SK-N-MC (cell line): ENCODE measurements at regions not wholly inside any gene's neighbourhood (a gene's known extent, or its start where the extent isn't known, plus 50 kb on each side); places are given as distances from the start of the nearest gene placed in this dataset.

ENCODE experiments used
- DNase-seq: peaks from one replicate; pipeline ENCODE4 v3.0.0-alpha.2; 2011; ENCODE audit warnings: low read depth, low spot score
- H3K27ac ChIP-seq: fragments of 200-600 bp; sonication (generic); 2 replicates; pipeline ENCODE4 v1.5.1; 2016; ENCODE audit warnings: mixed run types
- H3K36me3 ChIP-seq: fragments of 200-600 bp; sonication (generic); 2 replicates; pipeline ENCODE4 v1.6.1; 2017; ENCODE audit warnings: antibody characterized with exemption, low read length, mixed read lengths; ENCODE audit not compliant: insufficient read depth
- H3K4me3 ChIP-seq: fragments of 200-600 bp; sonication (generic); 2 replicates; pipeline ENCODE4 v1.5.1; 2016
- H3K9ac ChIP-seq: fragments of 200-600 bp; sonication (generic); 2 replicates; pipeline ENCODE4 v1.8.0; 2017; ENCODE audit warnings: mixed run types, mixed read lengths; ENCODE audit not compliant: insufficient read length
- H3K9me3 ChIP-seq: fragments of 200-600 bp; sonication (generic); 2 replicates; pipeline ENCODE4 v1.6.1; 2017; ENCODE audit warnings: low read depth, mild to moderate bottlenecking, antibody characterized with exemption, low read length, moderate library complexity, mixed read lengths
- EZH2 ChIP-seq: fragments of 200-600 bp; sonication (generic); IDR thresholded peaks from one replicate; pipeline ENCODE4 v1.6.1; 2017; ENCODE audit warnings: antibody characterized with exemption
- FOXP2 ChIP-seq: optimal IDR thresholded peaks from 2 replicates; pipeline ENCODE3; 2011; ENCODE audit warnings: mild to moderate bottlenecking, moderate library complexity; ENCODE audit not compliant: insufficient read depth; ENCODE audit errors: extremely low read length, control extremely low read depth
- POLR2AphosphoS5 ChIP-seq: IDR thresholded peaks from 2 replicates; pipeline ENCODE4 v1.6.1; 2012; ENCODE audit warnings: mild to moderate bottlenecking, low read depth, low read length, borderline replicate concordance

GRCh38 chr4:54558889-54559677 is 98.7 kb upstream of the KIT start:
- Histone ChIP-seq H3K36me3 (no peaks in the 10 kb centered on the region), H3K27ac (no peak overlapping the region), H3K4me3 (no peak overlapping the region), H3K9me3 (no peaks in the 10 kb centered on the region), H3K9ac (no peak overlapping the region)
- TF ChIP-seq POLR2AphosphoS5 (no peak), FOXP2 (no peak), EZH2 (no peak)
- no peak for DNase-seq

GRCh38 chr4:54560513-54560912 is 97.2 kb upstream of the KIT start:
- Histone ChIP-seq H3K4me3 (no peak overlapping the region), H3K9me3 (no peaks in the 10 kb centered on the region), H3K36me3 (no peaks in the 10 kb centered on the region), H3K27ac (no peak overlapping the region), H3K9ac (no peak overlapping the region)
- no peak for TF ChIP-seq EZH2
- no peak for TF ChIP-seq POLR2AphosphoS5
- no peak for TF ChIP-seq FOXP2
- DNase-seq, result no peak

GRCh38 chr4:54561940-54562339 is 95.8 kb upstream of the KIT start:
- no peak for DNase-seq
- TF ChIP-seq POLR2AphosphoS5 (no peak), EZH2 (no peak), FOXP2 (no peak)
- Histone ChIP-seq H3K4me3 (no peak overlapping the region), H3K9me3 (no peaks in the 10 kb centered on the region), H3K36me3 (no peaks in the 10 kb centered on the region), H3K27ac (no peak overlapping the region), H3K9ac (no peak overlapping the region)

GRCh38 chr4:54566608-54567007 is 91.1 kb upstream of the KIT start:
- Histone ChIP-seq H3K9me3 (no peaks in the 10 kb centered on the region), H3K4me3 (no peak overlapping the region), H3K36me3 (no peaks in the 10 kb centered on the region), H3K27ac (no peak overlapping the region), H3K9ac (no peak overlapping the region)
- DNase-seq, result no peak
- TF ChIP-seq EZH2, result no peak

- no peak overlapping the region for H3K27ac ChIP-seq
- no peak overlapping the region for H3K9ac ChIP-seq
- no peaks in the 10 kb centered on the region for H3K36me3 ChIP-seq
- TF ChIP-seq EZH2 (no peak), FOXP2 (no peak), POLR2AphosphoS5 (no peak)
- no peak overlapping the region for H3K4me3 ChIP-seq
- DNase-seq, result no peak
- no peaks in the 10 kb centered on the region for H3K9me3 ChIP-seq
Measured at GRCh38 chr4:54567327-54567726, 90.4 kb upstream of the KIT start.

GRCh38 chr4:54568184-54568583 is 89.6 kb upstream of the KIT start:
- Histone ChIP-seq H3K4me3 (no peak overlapping the region), H3K36me3 (no peaks in the 10 kb centered on the region), H3K9me3 (no peaks in the 10 kb centered on the region), H3K9ac (no peak overlapping the region), H3K27ac (no peak overlapping the region)
- DNase-seq, result no peak
- TF ChIP-seq EZH2 (no peak), POLR2AphosphoS5 (no peak), FOXP2 (no peak)

GRCh38 chr4:54570822-54571221 is 86.9 kb upstream of the KIT start:
- Histone ChIP-seq H3K27ac (no peak overlapping the region), H3K36me3 (no peaks in the 10 kb centered on the region), H3K4me3 (no peak overlapping the region), H3K9ac (no peak overlapping the region), H3K9me3 (no peaks in the 10 kb centered on the region)
- no peak for TF ChIP-seq EZH2
- no peak for TF ChIP-seq POLR2AphosphoS5
- no peak for TF ChIP-seq FOXP2
- no peak for DNase-seq

- no peak overlapping the region for H3K4me3 ChIP-seq
- DNase-seq, result no peak
- TF ChIP-seq FOXP2 (no peak), POLR2AphosphoS5 (no peak), EZH2 (no peak)
- no peak overlapping the region for H3K9ac ChIP-seq
- H3K36me3 ChIP-seq, result no peaks in the 10 kb centered on the region
- H3K27ac ChIP-seq, result no peak overlapping the region
- no peaks in the 10 kb centered on the region for H3K9me3 ChIP-seq
Measured at GRCh38 chr4:54571293-54572151, 86.2 kb upstream of the KIT start.
